ENCODE measurements at regions not wholly inside any gene's neighbourhood (a gene's known extent, or its start where the extent isn't known, plus 50 kb on each side); places are given as distances from the start of the nearest gene placed in this dataset.

DNA sequence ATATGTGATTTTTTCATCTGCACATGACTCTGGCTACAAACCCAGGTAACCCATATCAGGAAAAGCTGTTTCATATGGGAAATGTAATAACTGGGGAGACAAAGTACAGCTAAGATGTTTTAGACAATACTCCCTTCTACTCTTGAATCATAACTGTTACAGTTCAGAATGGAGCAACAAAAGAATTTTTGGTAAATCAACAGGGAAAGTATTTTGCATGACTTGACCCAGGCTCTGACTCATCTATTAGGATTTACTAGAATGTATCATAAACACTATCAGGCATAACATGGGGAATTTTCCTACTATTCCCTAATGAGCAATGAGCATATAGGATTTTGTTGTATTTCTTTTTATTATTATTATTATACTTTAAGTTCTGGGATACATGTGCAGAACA lies 553.0 kb downstream of the SLC16A7 start:
- DNase-seq = no peak

DNA sequence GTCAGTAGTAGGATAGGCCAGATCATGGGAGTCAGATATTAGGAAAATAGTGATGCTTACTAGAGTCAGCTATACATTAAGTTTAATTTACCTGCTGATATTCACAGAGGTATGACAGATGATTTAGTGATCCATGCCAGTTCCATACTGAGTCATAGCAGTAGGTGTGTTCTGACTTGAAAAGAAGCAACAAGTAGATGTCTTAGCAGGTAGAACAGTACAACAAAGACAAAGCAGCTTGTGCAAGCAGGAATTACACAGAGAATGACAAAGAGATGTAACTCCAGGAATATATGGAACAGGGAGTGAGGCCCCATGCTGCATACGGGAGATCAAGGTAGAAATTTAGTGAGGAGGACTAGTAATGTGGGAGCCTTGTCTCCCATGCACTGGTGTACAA lies 556.9 kb downstream of the SLC16A7 start:
- DNase-seq = no peak

DNA sequence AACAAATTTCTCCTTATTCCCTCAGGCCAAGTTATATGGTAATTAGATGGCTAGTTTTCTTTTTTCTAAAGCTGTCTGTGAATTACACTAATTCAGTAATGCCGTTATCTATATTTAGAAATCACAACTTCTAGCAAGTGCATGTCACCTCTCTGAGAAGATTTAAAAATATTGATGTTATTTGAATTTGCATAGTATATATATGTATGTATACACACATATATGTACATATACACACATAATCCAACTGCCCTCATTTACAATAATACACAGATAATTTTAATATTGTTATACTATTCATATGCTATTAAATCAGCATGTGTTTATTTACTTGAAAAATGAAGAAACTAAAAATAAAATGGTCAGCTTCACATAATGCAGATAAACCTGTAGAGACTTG lies 563.9 kb downstream of the SLC16A7 start:
- no peak for DNase-seq

DNA sequence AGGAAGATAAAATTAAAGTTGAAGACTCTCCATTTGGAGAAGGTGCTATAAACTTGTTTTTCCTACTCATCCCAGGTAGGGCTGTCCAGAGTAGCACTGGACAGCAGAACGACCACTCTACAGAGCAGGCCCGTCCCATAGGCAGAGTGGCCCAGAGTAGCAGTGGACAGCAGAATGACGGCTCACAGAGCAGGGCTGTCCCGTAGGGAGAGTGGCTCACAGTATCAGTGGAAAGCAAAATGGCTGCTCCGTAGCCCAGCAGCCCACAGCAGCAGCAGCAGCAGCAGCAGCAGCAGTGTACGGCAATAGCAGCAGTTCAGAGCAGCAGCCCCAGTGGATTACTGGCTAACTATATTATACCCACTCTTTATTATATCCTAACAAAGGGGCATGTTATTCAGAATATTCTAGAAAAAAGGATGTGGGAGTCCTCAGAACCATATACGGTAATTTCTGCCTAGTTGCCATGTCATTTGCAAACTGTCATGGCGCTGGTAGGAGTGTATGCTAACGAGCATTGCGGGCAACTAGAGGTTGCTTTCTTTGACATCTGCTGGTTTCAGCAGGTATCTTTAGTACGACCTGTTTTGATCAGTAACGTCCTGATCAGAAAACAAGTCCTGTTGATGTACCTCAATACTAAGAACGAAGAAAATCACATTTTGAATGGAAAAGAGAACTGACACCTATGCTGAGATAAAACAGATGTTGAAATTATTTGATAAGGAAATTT lies 567.3 kb downstream of the SLC16A7 start:
- DNase-seq = no peak

DNA sequence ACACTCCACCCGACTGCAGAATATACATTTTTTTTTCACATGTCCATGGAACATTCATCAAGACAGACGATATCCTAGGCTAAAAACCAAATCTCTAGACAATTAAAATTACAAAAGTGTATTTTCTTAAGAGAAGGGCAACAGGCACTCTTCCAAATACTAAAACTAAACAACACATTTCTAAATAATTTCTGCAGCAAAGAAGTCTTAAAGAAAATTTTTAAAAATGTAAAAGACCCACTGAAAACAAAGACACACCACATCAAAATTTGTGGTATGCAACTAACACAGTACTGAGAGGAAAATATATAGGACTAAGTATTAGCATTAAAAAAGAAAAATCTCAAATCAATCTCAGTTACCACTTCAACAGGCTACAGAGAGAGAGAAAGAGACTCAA lies 570.0 kb downstream of the SLC16A7 start:
- DNase-seq = no peak

DNA sequence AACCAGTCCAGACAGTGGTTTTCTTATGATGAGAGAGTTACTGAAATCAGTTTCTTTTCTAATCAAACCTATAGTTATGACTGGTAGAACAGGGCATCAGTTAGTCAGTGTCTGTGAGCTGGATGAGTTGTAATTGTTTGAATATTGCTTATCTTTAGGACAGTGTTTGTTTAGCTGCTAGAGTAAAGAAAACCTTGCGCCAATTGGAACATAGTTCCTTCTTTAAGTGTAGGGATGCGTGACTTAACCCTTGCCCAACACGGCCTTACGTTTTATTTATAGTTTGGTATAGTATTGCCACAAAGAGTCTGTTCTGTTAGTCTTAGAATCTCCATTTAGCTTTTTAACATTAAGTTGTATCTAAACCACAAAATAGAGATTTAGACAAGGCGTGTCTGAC lies 572.6 kb downstream of the SLC16A7 start:
- no peak for DNase-seq

DNA sequence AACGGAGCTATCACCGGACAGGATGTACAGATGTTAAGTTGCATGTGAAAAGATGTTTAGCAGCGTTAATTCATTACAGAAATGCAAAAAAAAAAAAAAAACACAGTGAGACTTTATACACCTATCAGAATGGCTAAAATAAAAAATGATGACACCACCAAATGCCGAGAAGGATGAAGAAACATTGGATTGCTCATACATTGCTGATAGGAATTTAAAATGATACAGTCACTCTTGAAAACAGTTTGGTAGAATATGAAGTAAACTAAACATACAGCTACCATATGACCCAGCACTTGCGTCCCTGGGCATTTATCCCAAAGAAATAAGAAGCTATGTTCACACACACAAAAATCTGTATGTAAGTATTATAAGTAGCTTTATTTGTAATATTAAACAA lies 574.1 kb downstream of the SLC16A7 start:
- DNase-seq = no peak

DNA sequence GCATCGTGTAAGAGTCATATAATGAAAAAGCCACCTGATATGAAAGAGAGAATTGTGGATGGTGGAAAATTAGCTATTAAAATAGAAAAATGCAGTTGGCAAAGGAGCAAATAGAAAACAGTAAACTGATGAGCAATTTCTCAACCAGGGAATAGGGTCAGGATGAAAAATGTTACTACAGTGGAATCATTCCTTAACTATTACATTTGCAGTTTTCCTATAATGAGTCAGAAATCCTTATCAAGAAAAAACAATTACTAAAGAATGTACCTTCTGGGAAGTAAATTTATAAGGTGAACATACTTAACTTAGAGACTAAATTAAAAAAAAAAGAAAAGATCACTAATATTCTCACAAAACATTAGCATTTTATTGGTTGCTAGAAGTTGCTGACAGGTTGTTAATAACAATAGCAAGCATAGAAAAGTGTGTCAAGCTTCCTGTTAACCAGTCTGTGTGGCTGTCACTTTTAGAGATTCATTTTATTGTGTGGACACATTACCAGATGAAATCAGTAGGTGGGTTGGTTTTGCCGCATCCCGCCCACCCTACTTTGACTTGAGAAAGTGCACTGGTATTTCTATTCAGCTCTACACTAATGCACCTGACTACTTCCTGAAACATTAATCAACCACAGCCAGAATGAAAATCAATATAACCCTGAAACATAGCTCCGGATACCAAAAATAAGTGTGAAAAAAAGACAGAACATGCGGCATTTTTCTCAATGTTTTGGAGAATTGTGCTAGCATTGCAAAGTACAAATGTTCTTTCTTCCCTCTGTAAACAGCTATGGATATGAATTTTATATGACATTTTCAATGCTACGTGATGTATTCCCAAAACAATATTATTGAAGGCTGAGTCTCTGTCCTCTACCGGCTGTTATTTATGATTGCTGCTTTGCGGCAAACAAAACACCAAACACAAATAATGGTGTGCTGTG lies 576.7 kb downstream of the SLC16A7 start:
- no peak for DNase-seq

DNA sequence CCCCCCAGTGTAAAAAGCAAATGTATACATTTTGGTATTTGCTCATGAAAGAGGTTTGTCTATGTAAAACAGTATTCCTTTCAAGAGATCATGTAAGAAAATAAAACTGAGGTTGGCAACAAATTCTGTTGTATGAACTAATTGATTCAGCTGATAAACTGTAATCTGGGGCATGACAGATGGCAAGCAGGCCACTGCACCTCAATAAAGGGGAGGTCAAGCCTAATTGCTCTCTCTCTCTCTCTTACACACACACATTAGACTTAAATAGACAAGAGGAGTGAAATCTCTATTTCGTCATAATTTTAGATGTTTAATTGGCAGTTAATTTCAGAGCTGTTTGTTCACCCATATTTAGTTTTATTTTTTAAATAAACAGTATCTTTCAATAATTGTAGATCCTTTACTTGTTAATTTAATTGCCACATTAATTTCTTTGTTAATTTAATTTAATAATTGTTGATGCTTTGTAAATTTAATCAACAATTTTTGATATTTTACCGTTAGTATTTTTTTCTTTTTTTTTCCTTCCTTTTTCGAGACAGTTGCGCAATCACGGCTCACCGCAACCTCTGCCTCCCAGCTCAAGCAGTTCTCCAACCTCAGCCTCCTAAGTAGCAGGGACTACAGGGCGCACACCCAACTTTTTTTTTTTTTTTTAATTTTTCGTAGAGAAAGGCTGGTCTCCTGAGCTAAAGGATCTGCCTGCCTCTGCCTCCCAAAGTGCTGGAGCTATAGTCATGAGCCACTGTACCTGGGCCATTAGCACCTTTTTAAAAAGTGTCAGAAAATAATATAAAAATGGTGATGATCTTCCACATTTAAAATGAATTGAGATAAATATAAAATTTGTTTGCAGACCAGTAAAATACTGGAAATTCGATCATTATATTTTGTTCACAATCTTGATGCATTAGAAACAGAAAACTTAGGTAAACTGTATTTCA lies 577.7 kb downstream of the SLC16A7 start:
- DNase-seq = no peak

DNA sequence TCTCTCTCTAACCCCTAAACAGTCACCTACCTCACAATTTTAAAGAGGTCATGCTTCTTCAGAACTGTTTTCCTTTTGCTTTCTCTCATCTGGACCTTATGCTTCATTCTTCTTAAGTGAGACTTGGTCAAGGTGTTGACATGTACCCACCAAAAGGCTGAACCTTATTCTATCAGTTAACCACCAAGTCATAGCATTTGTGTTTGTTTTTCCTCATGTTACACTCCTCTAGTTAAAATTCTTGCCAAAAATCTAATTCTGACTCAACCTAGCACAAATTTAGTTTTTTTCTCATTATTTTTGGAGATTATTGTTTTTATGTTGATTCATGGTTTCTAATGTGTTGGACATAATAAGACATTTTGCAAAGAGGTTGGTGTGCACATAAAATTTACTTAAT lies 578.6 kb downstream of the SLC16A7 start:
- no peak for DNase-seq

DNA sequence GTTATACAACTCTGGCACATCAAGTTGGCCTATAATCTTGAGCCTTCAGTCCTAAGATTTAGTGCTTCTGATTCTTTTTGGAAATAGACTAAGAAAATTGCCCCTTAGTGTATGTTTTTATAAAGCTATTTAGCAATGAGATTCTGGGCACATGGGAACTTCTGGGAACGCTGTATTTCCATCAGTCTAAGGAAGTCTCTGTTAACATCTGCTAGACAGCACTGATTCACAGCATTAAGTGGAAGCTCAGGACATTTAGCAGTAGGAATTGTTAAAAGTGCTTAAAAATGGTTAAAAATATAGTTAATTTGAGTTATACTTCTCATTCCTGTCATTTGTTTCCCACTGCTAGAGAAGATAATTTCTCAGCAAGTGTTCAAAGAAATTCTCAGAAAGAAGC lies 579.1 kb downstream of the SLC16A7 start:
- no peak for DNase-seq

DNA sequence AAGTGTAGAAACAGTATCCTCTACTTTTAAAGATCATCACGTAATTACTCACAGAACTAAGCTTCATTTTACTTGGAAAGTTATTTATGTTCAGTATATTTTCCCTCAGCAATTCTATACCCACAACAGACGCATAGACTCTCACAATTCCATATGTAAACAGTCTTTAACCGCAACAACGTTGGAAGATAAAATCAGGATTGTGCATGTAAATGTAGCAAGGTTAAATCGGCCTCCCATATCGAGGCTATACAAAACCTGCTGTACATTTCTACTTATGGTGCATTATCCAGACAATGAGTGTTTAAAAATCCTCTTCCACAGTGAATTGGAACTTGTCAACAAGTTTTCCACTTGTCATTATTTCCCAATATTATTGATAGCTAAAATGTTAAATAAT lies 581.1 kb downstream of the SLC16A7 start:
- no peak for DNase-seq

DNA sequence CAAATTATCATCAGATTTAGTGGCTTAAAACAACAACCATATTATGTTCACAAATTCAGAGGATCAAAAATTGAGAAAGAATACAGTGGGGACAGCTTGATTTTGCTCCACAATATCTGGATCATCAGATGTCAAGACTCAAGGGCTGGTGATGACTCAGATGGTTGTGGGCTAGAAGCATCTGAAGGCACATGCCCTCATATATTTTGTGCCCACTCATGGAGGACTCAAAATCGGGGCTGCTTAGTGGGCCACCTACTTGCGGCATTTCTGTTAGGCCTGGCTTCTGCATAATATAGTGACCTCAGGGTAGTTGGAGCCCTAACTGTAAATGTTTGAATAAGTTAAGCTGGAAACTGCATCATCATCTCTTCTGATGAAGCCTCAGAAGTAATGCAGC lies 584.5 kb downstream of the SLC16A7 start:
- no peak for DNase-seq

DNA sequence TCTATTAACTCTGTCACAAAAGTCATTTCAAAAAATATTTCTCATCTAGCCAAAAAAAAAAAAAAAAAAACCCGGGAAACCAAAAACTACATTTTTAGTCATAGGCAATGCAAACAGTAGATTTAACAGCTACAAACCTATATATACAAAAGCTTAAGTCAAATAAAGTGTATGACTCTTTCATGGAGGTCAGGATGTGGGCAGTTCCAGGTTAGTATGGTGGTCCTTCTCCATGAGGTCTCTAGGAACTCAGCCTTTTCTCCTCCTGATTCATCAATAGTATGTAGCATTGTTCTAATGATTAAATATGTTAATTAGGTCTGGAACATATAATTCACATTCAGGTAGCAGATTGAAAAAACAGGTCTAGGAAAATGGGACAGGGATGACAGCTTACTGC lies 586.5 kb downstream of the SLC16A7 start:
- DNase-seq = no peak

DNA sequence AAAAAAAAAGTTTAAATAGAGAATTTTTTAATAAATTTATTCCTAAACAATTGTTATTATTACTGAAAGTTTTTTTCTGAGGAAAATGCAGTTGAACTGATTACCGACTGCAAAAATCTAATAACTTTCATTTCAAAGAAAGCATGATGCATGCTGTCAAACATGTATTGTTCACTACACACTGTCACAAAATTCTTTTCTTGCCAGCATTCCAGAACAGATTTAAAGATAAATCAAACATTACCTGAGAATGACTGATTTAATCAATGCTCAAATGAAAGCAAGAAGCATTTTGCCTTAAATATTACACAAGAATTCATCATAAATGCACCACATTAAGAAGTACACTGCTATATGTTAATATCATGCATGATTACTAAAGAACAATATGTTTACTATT lies 588.3 kb downstream of the SLC16A7 start:
- DNase-seq = no peak

DNA sequence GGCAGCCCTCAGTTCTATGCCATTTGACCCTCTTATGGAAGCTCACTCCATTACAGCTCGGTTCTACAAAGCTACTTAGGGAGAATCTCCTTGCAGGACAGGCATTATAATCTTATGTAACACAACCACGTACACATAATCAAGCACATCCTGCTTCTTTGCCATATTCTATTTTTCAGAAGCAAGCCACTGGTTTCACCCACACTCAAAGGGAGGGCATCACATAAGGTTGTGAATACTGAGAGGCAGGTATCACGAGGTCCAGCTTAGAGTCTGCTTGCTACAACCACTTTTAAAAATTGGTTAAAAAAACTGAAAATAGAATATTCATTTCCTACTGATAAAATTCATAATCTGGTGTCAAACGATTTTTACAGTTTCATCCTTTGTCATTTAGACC lies 589.2 kb downstream of the SLC16A7 start:
- DNase-seq = no peak

DNA sequence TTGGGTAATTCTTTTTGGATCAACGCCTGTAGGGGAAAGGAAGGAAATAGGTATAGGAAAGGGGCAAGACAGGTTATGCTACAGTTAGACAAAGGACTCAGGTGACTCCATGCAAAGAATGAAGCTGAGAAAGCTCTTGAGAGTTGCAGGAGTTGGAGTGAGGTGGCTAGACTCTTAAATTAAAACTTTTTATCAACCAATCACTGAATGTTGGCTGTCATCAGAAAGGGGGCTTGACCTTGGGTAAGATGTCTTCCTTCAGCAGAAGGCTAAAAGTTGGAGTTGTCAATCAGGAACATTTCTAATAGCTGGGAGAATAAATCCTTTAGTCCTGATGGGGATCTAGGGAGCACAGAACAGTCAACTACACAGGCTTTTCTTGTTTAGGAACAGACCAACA lies 595.4 kb downstream of the SLC16A7 start:
- DNase-seq = no peak

DNA sequence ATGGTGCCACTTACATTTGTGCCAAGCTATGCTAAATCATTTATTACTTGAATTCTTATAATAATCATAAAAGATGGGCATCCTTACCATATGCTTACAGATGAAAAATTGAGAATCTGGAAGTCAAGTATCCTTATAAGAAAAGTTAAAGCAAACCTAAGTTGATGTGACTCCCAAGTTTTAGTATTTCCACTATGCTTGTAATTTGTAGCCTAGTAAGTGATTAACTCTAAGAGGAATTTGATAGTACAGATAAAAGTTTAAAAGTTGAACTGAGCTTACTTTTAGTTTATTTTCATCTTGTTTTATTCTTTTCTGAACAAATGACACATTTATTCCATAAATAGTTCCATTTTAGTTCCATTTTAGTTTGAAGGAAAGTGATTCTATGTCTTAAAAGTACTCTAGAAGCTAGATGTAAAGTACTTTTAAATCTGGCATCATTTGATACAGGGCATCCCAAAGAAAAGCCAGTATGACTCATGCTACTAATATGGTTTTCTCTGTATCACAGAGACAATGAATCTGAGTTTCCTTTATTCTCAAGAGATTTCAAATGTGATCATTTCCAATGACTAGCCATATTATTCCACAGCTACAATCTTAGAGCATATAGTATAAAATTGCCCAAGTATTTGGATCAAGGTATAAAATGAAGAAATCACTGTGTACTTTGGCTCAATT lies 596.0 kb downstream of the SLC16A7 start:
- no peak for DNase-seq

DNA sequence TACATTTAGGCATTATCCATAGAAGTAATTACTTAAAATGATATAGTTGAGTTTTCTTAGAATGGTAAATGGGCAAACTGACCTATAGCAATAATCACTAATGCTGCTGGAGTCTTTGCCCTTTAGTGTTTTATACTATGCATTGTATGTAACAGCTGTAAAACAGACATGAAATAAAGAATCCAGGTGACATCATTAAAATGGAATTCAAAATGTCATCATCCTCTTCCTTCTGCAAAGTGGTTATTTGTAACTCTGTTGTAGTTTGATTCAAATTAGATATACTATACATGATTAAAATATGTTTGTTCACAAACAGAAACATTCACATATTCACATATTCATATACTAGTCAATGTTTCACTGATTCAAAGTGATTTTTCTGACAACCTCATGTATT lies 598.8 kb downstream of the SLC16A7 start:
- no peak for DNase-seq

DNA sequence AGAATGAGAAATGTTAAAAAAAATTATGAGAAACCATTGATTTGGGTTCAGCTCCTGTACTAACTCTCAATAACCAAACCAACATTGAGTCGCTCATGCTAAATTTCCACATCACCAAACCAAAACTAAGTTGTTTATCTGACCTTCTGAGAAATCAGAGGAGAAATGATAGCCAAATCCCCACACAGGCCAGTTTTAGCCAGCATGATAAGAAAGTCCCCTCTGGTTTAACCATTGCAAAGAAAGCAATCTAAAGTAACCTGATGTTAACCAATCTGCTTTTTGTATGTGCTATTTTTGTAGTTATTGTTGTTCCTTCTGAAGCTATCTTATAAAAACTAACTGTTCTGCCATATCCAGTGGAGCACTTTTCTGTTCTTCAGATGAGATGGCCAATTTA lies 599.7 kb downstream of the SLC16A7 start:
- DNase-seq = no peak

DNA sequence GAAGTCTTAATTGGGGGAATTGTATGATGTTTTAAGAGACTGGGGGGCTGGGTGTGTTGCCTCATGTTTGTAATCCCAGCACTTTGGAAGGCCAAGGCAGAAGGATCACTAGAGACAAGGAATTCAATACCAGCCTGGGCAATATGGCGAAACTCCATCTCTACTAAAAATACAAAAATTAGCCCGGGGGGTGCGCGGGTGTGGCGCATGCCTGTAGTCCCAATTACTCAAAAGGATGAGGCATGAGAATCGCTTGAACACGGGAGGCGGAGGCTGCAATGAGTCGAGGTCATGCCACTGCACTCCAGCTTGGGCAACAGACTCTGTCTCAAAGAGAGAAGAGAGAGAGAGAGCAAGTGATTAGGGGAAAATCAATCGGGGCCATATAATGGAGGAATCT lies 600.5 kb downstream of the SLC16A7 start:
- no peak for DNase-seq

DNA sequence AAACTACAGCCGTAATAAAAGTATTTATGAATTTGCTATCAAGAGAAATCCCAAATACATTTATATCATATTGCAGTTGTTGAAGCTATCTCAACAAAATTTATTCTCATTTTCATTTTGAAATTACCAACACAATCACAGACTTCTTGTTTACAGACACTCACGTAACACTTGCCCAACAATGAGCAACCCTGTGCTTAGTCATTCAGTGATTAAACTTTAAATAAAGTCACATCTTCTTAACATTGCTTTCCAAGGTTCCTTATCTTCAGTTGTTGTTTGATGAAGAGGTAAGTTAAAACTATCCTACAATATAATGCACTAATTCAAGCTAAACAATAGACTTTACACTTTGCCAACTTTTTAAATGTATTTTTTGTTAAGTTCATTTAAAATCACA lies 601.8 kb downstream of the SLC16A7 start:
- no peak for DNase-seq

DNA sequence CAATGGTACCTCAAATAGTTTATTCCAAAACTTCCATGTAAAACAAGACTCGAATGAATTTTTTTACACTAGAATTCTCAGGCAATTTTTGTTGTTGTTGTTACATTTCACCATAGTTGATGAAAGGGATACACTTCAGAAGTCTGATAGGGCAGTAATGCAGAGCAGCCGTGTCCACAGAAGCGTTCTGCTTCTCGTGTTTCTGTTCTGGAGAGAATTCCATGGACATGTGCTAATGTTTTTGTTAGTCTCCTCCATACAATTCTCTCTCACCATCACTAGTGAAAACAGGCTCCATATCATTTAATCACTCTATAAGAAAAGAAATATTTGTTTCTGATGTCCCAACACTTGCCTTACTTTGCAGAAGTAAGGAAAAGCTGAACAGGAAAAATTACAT lies 606.1 kb downstream of the SLC16A7 start:
- no peak for DNase-seq
